Sigmoid colon (tissue), 6 donors: ENCODE measurements at regions not wholly inside any gene's neighbourhood (a gene's known extent, or its start where the extent isn't known, plus 50 kb on each side); places are given as distances from the start of the nearest gene placed in this dataset.

Experiments used
- DNase-seq: peaks from one replicate; pipeline ENCODE4 v3.0.0-alpha.2; 2019
- H3K27ac ChIP-seq, 4 donors: fragments of 200-600 bp; sonication (generic); one replicate each; pipeline ENCODE4 v1.5.1; 2016 to 2019; ENCODE audit warnings: mild to moderate bottlenecking in 1 of 4
- H3K27me3 ChIP-seq, 3 donors: fragments of 200-600 bp; sonication (generic); one replicate each; pipeline ENCODE4 v1.5.1; 2019; ENCODE audit warnings: mild to moderate bottlenecking in 1 of 3
- H3K36me3 ChIP-seq, 4 donors: fragments of 200-600 bp; sonication (generic); one replicate each; pipeline ENCODE4 v1.5.1; 2016 to 2019
- H3K4me1 ChIP-seq, 4 donors: fragments of 200-600 bp; sonication (generic); one replicate each; pipeline ENCODE4 v1.5.1; 2017 to 2019
- H3K4me3 ChIP-seq, 4 donors: fragments of 200-600 bp; sonication (generic); one replicate each; pipeline ENCODE4 v1.5.1; 2017 to 2019; ENCODE audit warnings: mild to moderate bottlenecking in 2 of 4, moderate library complexity in 1 of 4
- H3K9me3 ChIP-seq, 4 donors: fragments of 200-600 bp in 3 of 4; sonication (generic) in 3 of 4; one replicate each; pipeline versions ENCODE4 v1.5.1 to v1.6.1; 2013 to 2019
- EP300 ChIP-seq, 4 donors: sonication (generic); formaldehyde crosslinking; IDR thresholded peaks; one replicate each; pipeline ENCODE4 v1.6.1; 2017; ENCODE audit warnings: antibody characterized with exemption in 4 of 4
- POLR2A ChIP-seq, 2 donors: fragments of 450-650 bp; IDR thresholded peaks; one replicate each; pipeline ENCODE4 v1.6.1; 2016; ENCODE audit warnings: antibody characterized with exemption in 2 of 2, mild to moderate bottlenecking in 2 of 2, moderate library complexity in 2 of 2
- POLR2AphosphoS5 ChIP-seq, 4 donors: sonication (generic); formaldehyde crosslinking; IDR thresholded peaks; one replicate each; pipeline ENCODE4 v1.6.1; 2017; ENCODE audit warnings: antibody characterized with exemption in 4 of 4
- WGBS, 2 donors: extraction: QIAGEN DNeasy Blood & Tissue Kit; methylation state at CpG; one replicate each; pipeline ENCODE4 v1.1.7; 2013; 5-methylcytosine and 5-hydroxymethylcytosine counted together
- intact Hi-C: fragments of 100-400 bp; cut with DNase I; formaldehyde crosslinking; loops from one replicate; pipeline ENCODE4 v1.15.1; 2023
- TF ChIP-seq, protein P1 (sequence below), 4 experiments: fragments of 450-650 bp in 3 of 4; fragments of 200-600 bp in 1 of 4; IDR thresholded peaks; one replicate each; pipeline ENCODE4 v1.5.1; 2016 to 2019; ENCODE audit warnings: antibody characterized with exemption in 4 of 4, mild to moderate bottlenecking in 3 of 4, moderate library complexity in 2 of 4
- donor health status: healthy with polysubstance abuse.
- donor health status: healthy.

DNA sequence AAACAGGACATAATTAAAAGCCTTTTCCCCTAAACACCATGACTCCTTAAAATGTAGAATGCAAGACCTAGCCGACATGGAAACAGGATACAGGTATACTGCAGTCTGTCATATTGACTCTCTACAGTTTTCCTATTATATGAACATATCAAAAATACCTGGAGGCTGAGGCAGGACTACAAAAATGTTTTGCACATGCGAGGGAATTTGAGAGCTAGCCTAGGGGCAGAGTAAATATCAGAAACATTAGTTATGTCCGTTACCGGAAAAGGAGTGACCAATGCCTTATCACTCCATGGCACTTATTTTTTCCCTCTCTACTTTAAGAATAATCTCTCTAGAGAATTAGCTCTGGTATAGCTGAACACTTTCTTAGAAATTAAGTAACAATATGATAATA, 732.3 kb downstream of the TUSC7 start:
- Histone ChIP-seq H3K27me3 (no peaks in the 10 kb centered on the region), H3K4me3 (no peak overlapping the region), H3K4me1 (no peaks in the 10 kb centered on the region), H3K27ac (no peak overlapping the region), H3K9me3 (no peaks in the 10 kb centered on the region), H3K36me3 (no peaks in the 10 kb centered on the region)
- intact Hi-C loops: no loop called here
- TF ChIP-seq, protein P1, sequence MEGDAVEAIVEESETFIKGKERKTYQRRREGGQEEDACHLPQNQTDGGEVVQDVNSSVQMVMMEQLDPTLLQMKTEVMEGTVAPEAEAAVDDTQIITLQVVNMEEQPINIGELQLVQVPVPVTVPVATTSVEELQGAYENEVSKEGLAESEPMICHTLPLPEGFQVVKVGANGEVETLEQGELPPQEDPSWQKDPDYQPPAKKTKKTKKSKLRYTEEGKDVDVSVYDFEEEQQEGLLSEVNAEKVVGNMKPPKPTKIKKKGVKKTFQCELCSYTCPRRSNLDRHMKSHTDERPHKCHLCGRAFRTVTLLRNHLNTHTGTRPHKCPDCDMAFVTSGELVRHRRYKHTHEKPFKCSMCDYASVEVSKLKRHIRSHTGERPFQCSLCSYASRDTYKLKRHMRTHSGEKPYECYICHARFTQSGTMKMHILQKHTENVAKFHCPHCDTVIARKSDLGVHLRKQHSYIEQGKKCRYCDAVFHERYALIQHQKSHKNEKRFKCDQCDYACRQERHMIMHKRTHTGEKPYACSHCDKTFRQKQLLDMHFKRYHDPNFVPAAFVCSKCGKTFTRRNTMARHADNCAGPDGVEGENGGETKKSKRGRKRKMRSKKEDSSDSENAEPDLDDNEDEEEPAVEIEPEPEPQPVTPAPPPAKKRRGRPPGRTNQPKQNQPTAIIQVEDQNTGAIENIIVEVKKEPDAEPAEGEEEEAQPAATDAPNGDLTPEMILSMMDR (IDR thresholded peaks at IDR 0.05): no peak
- no peak for TF ChIP-seq POLR2AphosphoS5 (IDR thresholded peaks at IDR 0.05)
- no peak for TF ChIP-seq POLR2A (IDR thresholded peaks at IDR 0.05)
- TF ChIP-seq EP300 (IDR thresholded peaks at IDR 0.05): no peak
- no peak for DNase-seq
- 93 to 95% methylated on average over 4 of the region's 4 CpGs for WGBS, 2 donors

DNA sequence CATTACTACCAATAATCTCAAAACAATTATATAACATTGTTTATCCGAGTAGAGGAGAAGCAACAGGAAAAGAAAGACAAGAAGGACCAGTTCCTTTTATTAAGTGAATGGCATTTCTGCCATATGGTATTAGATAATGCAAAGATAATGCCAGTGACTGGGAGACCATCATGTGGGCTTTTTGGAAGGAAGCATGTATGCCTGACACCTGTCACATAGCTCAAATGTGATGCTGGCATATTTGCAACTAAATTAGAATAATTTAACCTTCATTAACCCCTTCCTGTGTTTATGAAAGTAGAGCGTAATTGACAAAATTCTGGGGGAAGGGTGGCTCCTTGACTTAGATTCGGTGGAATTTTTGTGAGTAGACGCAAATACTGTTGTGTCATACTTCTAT, 733.0 kb downstream of the TUSC7 start:
- no peaks in the 10 kb centered on the region for H3K4me1 ChIP-seq
- TF ChIP-seq, protein P1 (IDR thresholded peaks at IDR 0.05): no peak
- TF ChIP-seq EP300 (IDR thresholded peaks at IDR 0.05) (no peak), POLR2A (IDR thresholded peaks at IDR 0.05) (no peak), POLR2AphosphoS5 (IDR thresholded peaks at IDR 0.05) (no peak)
- H3K27ac ChIP-seq: no peak overlapping the region
- no peaks in the 10 kb centered on the region for H3K36me3 ChIP-seq
- H3K4me3 ChIP-seq: no peak overlapping the region
- WGBS, 2 donors: 83 to 91% methylated on average over 4 of the region's 4 CpGs
- DNase-seq: no peak
- H3K9me3 ChIP-seq: no peaks in the 10 kb centered on the region
- intact Hi-C loops: no loop called here
- H3K27me3 ChIP-seq: no peaks in the 10 kb centered on the region

DNA sequence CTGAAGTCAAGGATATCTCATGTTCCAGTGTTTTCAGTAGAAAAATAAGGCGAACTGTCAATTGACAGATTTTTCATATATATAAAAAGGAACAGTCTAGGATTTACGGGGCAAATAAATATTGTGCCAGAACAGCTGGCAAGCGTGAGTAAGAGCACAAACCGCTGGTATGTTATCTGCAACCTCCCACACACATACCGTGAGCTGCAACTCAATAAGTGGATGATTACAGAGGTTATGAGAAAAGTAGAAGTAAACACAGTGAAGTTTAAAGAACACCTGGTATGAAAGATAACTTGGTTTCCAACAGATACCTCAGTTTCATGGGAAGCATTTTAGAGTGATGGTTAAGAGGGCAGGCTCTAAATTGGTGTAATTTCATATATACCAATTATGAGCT, 733.4 kb downstream of the TUSC7 start:
- 25 to 73% methylated on average over 5 of the region's 5 CpGs for WGBS, 2 donors
- no peak overlapping the region for H3K27ac ChIP-seq
- DNase-seq: no peak
- H3K27me3 ChIP-seq: no peaks in the 10 kb centered on the region
- intact Hi-C loops: no loop called here
- no peaks in the 10 kb centered on the region for H3K9me3 ChIP-seq
- TF ChIP-seq, protein P1 (IDR thresholded peaks at IDR 0.05): no peak
- no peak for TF ChIP-seq POLR2AphosphoS5 (IDR thresholded peaks at IDR 0.05)
- no peaks in the 10 kb centered on the region for H3K4me1 ChIP-seq
- H3K36me3 ChIP-seq: no peaks in the 10 kb centered on the region
- H3K4me3 ChIP-seq: no peak overlapping the region

DNA sequence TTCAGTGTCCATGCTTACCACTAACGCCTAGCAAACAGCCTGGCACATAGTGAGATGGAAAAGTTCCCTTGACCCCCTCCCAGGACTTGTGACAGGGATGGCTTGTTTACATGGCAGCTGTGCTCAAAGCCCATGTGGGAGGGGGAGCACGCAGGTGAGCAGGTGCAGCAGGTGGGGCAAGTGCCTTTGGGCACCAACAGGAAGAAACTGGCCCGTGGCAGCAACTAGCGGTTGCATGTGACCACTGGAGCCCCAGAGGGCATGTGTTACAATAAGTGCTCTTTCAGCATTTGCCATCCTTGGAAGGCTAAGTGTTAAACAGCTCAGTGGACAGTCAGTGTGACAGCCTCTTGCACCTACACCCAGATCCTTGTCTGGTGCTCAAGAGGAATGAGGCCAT, 734.6 kb downstream of the TUSC7 start:
- Histone ChIP-seq H3K9me3 (no peaks in the 10 kb centered on the region), H3K36me3 (no peaks in the 10 kb centered on the region), H3K4me1 (no peaks in the 10 kb centered on the region), H3K4me3 (no peak overlapping the region), H3K27ac (no peak overlapping the region), H3K27me3 (no peaks in the 10 kb centered on the region)
- 66 to 84% methylated on average over 4 of the region's 4 CpGs for WGBS, 2 donors
- no peak for DNase-seq
- intact Hi-C loops: no loop called here
- TF ChIP-seq POLR2AphosphoS5 (IDR thresholded peaks at IDR 0.05): no peak
- no peak for TF ChIP-seq EP300 (IDR thresholded peaks at IDR 0.05)
- TF ChIP-seq, protein P1 (IDR thresholded peaks at IDR 0.05): no peak
- TF ChIP-seq POLR2A (IDR thresholded peaks at IDR 0.05): no peak

- no peaks in the 10 kb centered on the region for H3K4me1 ChIP-seq
- H3K4me3 ChIP-seq: no peak overlapping the region
- WGBS, 2 donors: 48 to 73% methylated on average over 4 of the region's 4 CpGs
- intact Hi-C loops: no loop called here
- H3K36me3 ChIP-seq: no peaks in the 10 kb centered on the region
- TF ChIP-seq POLR2A (IDR thresholded peaks at IDR 0.05) (no peak), EP300 (IDR thresholded peaks at IDR 0.05) (no peak), POLR2AphosphoS5 (IDR thresholded peaks at IDR 0.05) (no peak)
- no peaks in the 10 kb centered on the region for H3K27me3 ChIP-seq
- no peak overlapping the region for H3K27ac ChIP-seq
- no peak for DNase-seq
- H3K9me3 ChIP-seq: no peaks in the 10 kb centered on the region
These were observed 737.8 kb downstream of the TUSC7 start for GRCh38 chr3:117447419-117447818.
